ENCODE measurements at regions not wholly inside any gene's neighbourhood (a gene's known extent, or its start where the extent isn't known, plus 50 kb on each side); places are given as distances from the start of the nearest gene placed in this dataset.
"Not testable (repeated sequence)": the region's sequence is repeated elsewhere in the genome, so short reads cannot be mapped to it uniquely, and the experiment has no call there.

GRCh38 chr9:42848156-42848555 lies 664.7 kb downstream of the SPATA31A6 start:
- POLR2A ChIA-PET; DNase-seq (ENCODE audit: low spot score); H3K4me2 ChIP-seq (ENCODE audit: low read depth, low read length); H3K79me2 ChIP-seq (ENCODE audit: insufficient read depth, low read length); H4K20me1 ChIP-seq (ENCODE audit: insufficient read depth, low read length); BruUV-seq (replicated peaks); H3K4me3 ChIP-seq (replicated peaks in 1 of 3; ENCODE audit: insufficient read depth in 1 of 3, low read depth in 2 of 3, low read length in 3 of 3); H3K4me1 ChIP-seq (ENCODE audit: insufficient read depth, low read length); intact Hi-C loops (cut with micrococcal nuclease; ENCODE audit: unreplicated experiment); in situ Hi-C loops (cut with HindIII; ENCODE audit: extremely low pct_ligation_motif_present, low pct_unique_long_range_greater_than_20kb); H3K9me3 ChIP-seq (ENCODE audit: low read length); ATAC-seq; H3K36me3 ChIP-seq (replicated peaks in 1 of 2; ENCODE audit: control insufficient read depth in 1 of 2, insufficient read depth in 2 of 2, low read length in 2 of 2); H3K27ac ChIP-seq (ENCODE audit: extremely low read length, insufficient read depth, low read length); CTCF ChIA-PET (ENCODE audit: low intra/inter-chr PET ratio, low total read pairs); H3K27me3 ChIP-seq (ENCODE audit: control insufficient read depth in 1 of 2, insufficient read depth in 2 of 2, low read length in 2 of 2); FAIRE-seq; H3K9ac ChIP-seq (ENCODE audit: insufficient read depth, low read depth, low read length); H2AFZ ChIP-seq (ENCODE audit: low read length): not testable (repeated sequence)
- TF ChIP-seq REST (IDR thresholded peaks at IDR 0.05; ENCODE audit: borderline replicate concordance in 1 of 2, low read depth in 1 of 2, low read length in 2 of 2), result 0 out of 4 replicates have a peak, but pooled peaks of 1 of the 2 experiments have one; percentile 37
- WGBS (ENCODE audit: low lambda C conversion rate), result no CpG with 5 or more reads among the region's 3 CpGs

GRCh38 chr9:42850896-42851693 lies 667.6 kb downstream of the SPATA31A6 start:
- H3K4me1 ChIP-seq (ENCODE audit: insufficient read depth, low read length); BruUV-seq (replicated peaks); intact Hi-C loops (cut with micrococcal nuclease; ENCODE audit: unreplicated experiment); H3K27me3 ChIP-seq (ENCODE audit: control insufficient read depth in 1 of 2, insufficient read depth in 2 of 2, low read length in 2 of 2); H3K27ac ChIP-seq (ENCODE audit: extremely low read length, insufficient read depth, low read length); POLR2A ChIA-PET; H3K9ac ChIP-seq (ENCODE audit: insufficient read depth, low read depth, low read length); in situ Hi-C loops (cut with HindIII; ENCODE audit: extremely low pct_ligation_motif_present, low pct_unique_long_range_greater_than_20kb); ATAC-seq; H3K36me3 ChIP-seq (replicated peaks in 1 of 2; ENCODE audit: control insufficient read depth in 1 of 2, insufficient read depth in 2 of 2, low read length in 2 of 2); DNase-seq (ENCODE audit: low spot score); H2AFZ ChIP-seq (ENCODE audit: low read length); H3K79me2 ChIP-seq (ENCODE audit: insufficient read depth, low read length); H4K20me1 ChIP-seq (ENCODE audit: insufficient read depth, low read length); CTCF ChIA-PET (ENCODE audit: low intra/inter-chr PET ratio, low total read pairs); H3K9me3 ChIP-seq (ENCODE audit: low read length); H3K4me2 ChIP-seq (ENCODE audit: low read depth, low read length); FAIRE-seq; H3K4me3 ChIP-seq (replicated peaks in 1 of 3; ENCODE audit: insufficient read depth in 1 of 3, low read depth in 2 of 3, low read length in 3 of 3): not testable (repeated sequence)
- WGBS (ENCODE audit: low lambda C conversion rate), result 81% methylated on average over 9 of the region's 48 CpGs
